HCT116 (cell line): ENCODE measurements at regions not wholly inside any gene's neighbourhood (a gene's known extent, or its start where the extent isn't known, plus 50 kb on each side); places are given as distances from the start of the nearest gene placed in this dataset.

ENCODE experiments used
- ATAC-seq: fragments of 200-7000 bp; cut with Tn5 transposase; 2 replicates; pipeline ENCODE4 v1.9.1; 2020; ENCODE audit warnings: mild to moderate bottlenecking, moderate library complexity
- BruUV-seq: library from RNA; stranded (reverse); fragments of 400-500 nt; replicated peaks from 2 replicates; lab custom pipeline; 2021; lab: Mats Ljungman, UMichigan
- CTCF ChIA-PET: fragments of 300-600 bp; sonication (Branson Sonifier 250); formaldehyde crosslinking; loops from one replicate; lab custom pipeline; 2021; ENCODE audit warnings: antibody characterized with exemption; lab: Charles Lee
- POLR2A ChIA-PET: fragments of 300-600, 350-600 bp; sonication (Branson Sonifier 250); formaldehyde crosslinking; loops from one replicate; lab custom pipeline; 2021; ENCODE audit warnings: antibody characterized with exemption; lab: Charles Lee
- RAD21 ChIA-PET, 2 experiments: fragments of 300-600 bp; sonication (Branson Sonifier 250); formaldehyde crosslinking; loops; one replicate each; lab custom pipeline; 2023; ENCODE audit warnings: low total read pairs in 2 of 2; ENCODE audit not compliant: uncharacterized antibody in 2 of 2, unreplicated experiment in 2 of 2, low non-redundant PET in 1 of 2; lab: Charles Lee
- DNase-seq: peaks from one replicate; pipeline ENCODE4 v3.0.0-alpha.2; 2010; ENCODE audit warnings: low read depth, low spot score
- H2AFZ ChIP-seq: fragments of 200-600 bp; shearing (Covaris generic), sonication (generic); 2 replicates; pipeline ENCODE4 v1.6.1; 2017; ENCODE audit warnings: low read depth, mixed run types, mixed read lengths, antibody characterized with exemption, low read length; ENCODE audit not compliant: poor library complexity, severe bottlenecking
- H3K27ac ChIP-seq: 2 replicates; pipeline ENCODE4 v1.5.1; 2012; ENCODE audit warnings: low read depth, low read length
- H3K27me3 ChIP-seq: fragments of 200-600 bp; sonication (generic); 2 replicates; pipeline ENCODE4 v1.6.1; 2016; ENCODE audit warnings: mixed run types, low read length, mixed read lengths; ENCODE audit not compliant: insufficient read depth
- H3K36me3 ChIP-seq, 2 experiments: fragments of 200-500 bp in 1 of 2; fragments of 200-600 bp in 1 of 2; sonication (Bioruptor generic) in 1 of 2; sonication (generic) in 1 of 2; 2 replicates each; pipeline versions ENCODE4 v1.5.1 to v1.6.1; 2014 to 2016; ENCODE audit warnings: low read length in 2 of 2, inconsistent platforms in 1 of 2, mixed read lengths in 1 of 2, mixed run types in 1 of 2; ENCODE audit not compliant: insufficient read depth in 2 of 2, control insufficient read depth in 1 of 2
- H3K4me1 ChIP-seq, 2 experiments: fragments of 200-600 bp in 1 of 2; sonication (generic) in 1 of 2; 2 replicates each; pipeline versions ENCODE4 v1.5.1 to v1.6.1; 2012 to 2017; ENCODE audit warnings: low read length in 2 of 2, inconsistent platforms in 1 of 2, mild to moderate bottlenecking in 1 of 2, mixed read lengths in 1 of 2, mixed run types in 1 of 2, moderate library complexity in 1 of 2; ENCODE audit not compliant: insufficient read depth in 2 of 2, control insufficient read depth in 1 of 2
- H3K4me2 ChIP-seq: fragments of 200-600 bp; sonication (generic); 2 replicates; pipeline ENCODE4 v1.6.1; 2017; ENCODE audit warnings: mixed run types, low read length, mixed read lengths
- H3K4me3 ChIP-seq, 2 experiments: fragments of 200-600 bp in 1 of 2; sonication (generic) in 1 of 2; replicated peaks in 1 of 2; 2 replicates each; pipeline ENCODE4 v1.5.1; 2011 to 2016; ENCODE audit warnings: low read length in 2 of 2, control low read depth in 1 of 2, low read depth in 1 of 2, mild to moderate bottlenecking in 1 of 2, mixed read lengths in 1 of 2, mixed run types in 1 of 2
- H3K79me2 ChIP-seq: fragments of 200-600 bp; sonication (generic); 2 replicates; pipeline ENCODE4 v1.6.1; 2017; ENCODE audit warnings: mild to moderate bottlenecking, mixed run types, low read length, moderate library complexity, mixed read lengths; ENCODE audit not compliant: insufficient read depth
- H3K9ac ChIP-seq: fragments of 200-600 bp; sonication (generic); 2 replicates; pipeline ENCODE4 v1.6.1; 2016; ENCODE audit warnings: low read length, mixed read lengths
- H3K9me2 ChIP-seq: fragments of 200-600 bp; sonication (generic), shearing (Covaris generic); 2 replicates; pipeline ENCODE4 v1.6.1; 2017; ENCODE audit warnings: mixed run types, mild to moderate bottlenecking, moderate library complexity; ENCODE audit not compliant: insufficient read depth
- H3K9me3 ChIP-seq, 2 experiments: fragments of 200-500 bp in 1 of 2; fragments of 200-600 bp in 1 of 2; sonication (Bioruptor generic) in 1 of 2; sonication (generic) in 1 of 2; 2 replicates each; pipeline ENCODE4 v1.6.1; 2014 to 2017; ENCODE audit warnings: low read length in 2 of 2, mixed read lengths in 2 of 2, inconsistent platforms in 1 of 2, low read depth in 1 of 2, mild to moderate bottlenecking in 1 of 2, mixed run types in 1 of 2, moderate library complexity in 1 of 2; ENCODE audit not compliant: control insufficient read depth in 1 of 2, insufficient read depth in 1 of 2
- H4K20me1 ChIP-seq: fragments of 200-600 bp; sonication (generic), shearing (Covaris generic); 2 replicates; pipeline ENCODE4 v1.6.1; 2017; ENCODE audit warnings: mixed run types, mild to moderate bottlenecking, moderate library complexity; ENCODE audit not compliant: insufficient read depth
- CEBPB ChIP-seq: IDR thresholded peaks from 2 replicates; pipeline ENCODE4 v1.6.1; 2012; ENCODE audit warnings: low read depth
- EGR1 ChIP-seq: IDR thresholded peaks from 2 replicates; pipeline ENCODE4 v1.6.1; 2012; ENCODE audit warnings: low read depth
- ELF1 ChIP-seq: IDR thresholded peaks from 2 replicates; pipeline ENCODE4 v1.6.1; 2012; ENCODE audit warnings: low read depth, borderline replicate concordance
- FOSL1 ChIP-seq: IDR thresholded peaks from 2 replicates; pipeline ENCODE4 v1.6.1; 2012; ENCODE audit warnings: low read depth
- JUND ChIP-seq: IDR thresholded peaks from 2 replicates; pipeline ENCODE4 v1.6.1; 2012
- POLR2AphosphoS5 ChIP-seq: IDR thresholded peaks from 2 replicates; pipeline ENCODE4 v1.6.1; 2011; ENCODE audit warnings: mild to moderate bottlenecking, low read depth, low read length, moderate library complexity
- RAD21 ChIP-seq: IDR thresholded peaks from 2 replicates; pipeline ENCODE4 v1.6.1; 2012; ENCODE audit warnings: low read depth, mild to moderate bottlenecking
- SIN3A ChIP-seq: IDR thresholded peaks from 2 replicates; pipeline ENCODE4 v1.6.1; 2012; ENCODE audit warnings: low read depth
- SP1 ChIP-seq: IDR thresholded peaks from 2 replicates; pipeline ENCODE4 v1.6.1; 2012; ENCODE audit warnings: low read depth
- SRF ChIP-seq: IDR thresholded peaks from 2 replicates; pipeline ENCODE4 v1.6.1; 2012; ENCODE audit warnings: low read depth
- TCF7L2 ChIP-seq: IDR thresholded peaks from 2 replicates; pipeline ENCODE4 v1.7.0; 2011; ENCODE audit warnings: borderline replicate concordance, inconsistent platforms; ENCODE audit not compliant: insufficient read depth, insufficient read length; ENCODE audit errors: extremely low read depth
- ZFX ChIP-seq: fragments of 450-650 bp; IDR thresholded peaks from 2 replicates; pipeline ENCODE4 v1.6.1; 2017
- intact Hi-C: fragments of 100-400 bp; cut with micrococcal nuclease; formaldehyde crosslinking; loops from 2 replicates; pipeline ENCODE4 v1.10.0; 2022
- TF ChIP-seq, protein P1 (sequence below): IDR thresholded peaks from 2 replicates; pipeline ENCODE4 v1.6.1; 2012
- TF ChIP-seq, protein P2 (sequence below): IDR thresholded peaks from 2 replicates; pipeline ENCODE4 v1.6.1; 2012; ENCODE audit warnings: low read depth
- TF ChIP-seq, protein P3 (sequence below), 3 experiments: fragments of 200-600 bp in 1 of 3; sonication (generic) in 1 of 3; IDR thresholded peaks in 2 of 3; conservative IDR thresholded peaks in 1 of 3; 2 replicates each; pipeline ENCODE4 v1.5.1; 2012 to 2017; ENCODE audit warnings: low read depth in 2 of 3, low read length in 2 of 3, antibody characterized with exemption in 1 of 3, borderline replicate concordance in 1 of 3, control low read depth in 1 of 3, mild to moderate bottlenecking in 1 of 3, mixed read lengths in 1 of 3, mixed run types in 1 of 3, moderate library complexity in 1 of 3; ENCODE audit not compliant: insufficient read depth in 1 of 3
- TF ChIP-seq, protein P4 (sequence below): IDR thresholded peaks from 2 replicates; pipeline ENCODE4 v1.6.1; 2011; ENCODE audit warnings: mild to moderate bottlenecking, low read length, moderate library complexity; ENCODE audit not compliant: insufficient replicate concordance; ENCODE audit errors: extremely low read depth

DNA sequence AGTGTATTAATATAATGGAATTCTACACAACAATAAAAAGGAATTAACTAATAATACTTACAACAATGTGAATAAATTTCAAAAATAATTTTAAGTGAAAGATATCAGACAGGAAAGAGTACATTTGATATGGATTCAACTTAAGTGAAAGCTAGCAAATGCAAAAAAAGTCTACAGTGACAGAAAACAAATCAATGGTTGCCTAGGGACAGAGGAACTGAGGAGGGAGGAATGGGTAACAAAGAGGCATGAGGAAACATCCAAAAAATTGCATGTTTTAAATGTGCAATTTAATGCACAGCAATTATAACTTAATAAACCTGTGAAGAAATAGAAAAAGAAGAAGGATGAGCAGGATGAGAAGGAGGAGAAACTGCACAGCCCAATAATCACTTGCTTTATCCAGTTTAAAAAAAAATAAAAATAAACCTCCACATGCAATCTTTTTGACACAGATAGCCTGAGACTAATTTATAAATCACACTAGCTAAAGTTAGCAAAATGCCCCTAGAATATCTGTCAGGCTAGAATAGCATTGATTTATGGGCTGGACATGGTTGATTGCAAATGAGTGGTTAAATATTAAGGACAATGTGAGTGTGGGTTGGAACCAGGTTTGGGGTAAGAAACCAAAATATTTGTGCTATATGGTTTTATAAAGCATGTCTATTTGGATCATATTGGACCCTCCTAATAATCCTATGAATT, 1089.1 kb downstream of the TRHDE start:
- Histone ChIP-seq H3K4me3 (no peak overlapping the region), H3K4me2 (no peak overlapping the region), H3K79me2 (no peaks in the 10 kb centered on the region), H3K9me3 (no peaks in the 10 kb centered on the region), H2AFZ (no peak overlapping the region), H3K27ac (no peak overlapping the region), H3K36me3 (no peaks in the 10 kb centered on the region), H4K20me1 (no peaks in the 10 kb centered on the region), H3K27me3 (no peaks in the 10 kb centered on the region), H3K9ac (no peak overlapping the region), H3K4me1 (no peaks in the 10 kb centered on the region), H3K9me2 (no peaks in the 10 kb centered on the region)
- DNase-seq (no peak), ATAC-seq (no peak)
- BruUV-seq, result no TSS peak
- ChIA-PET RAD21 (no interaction called here), POLR2A (no interaction called here), CTCF (no interaction called here)
- no peak for TF ChIP-seq RAD21
- no peak for TF ChIP-seq CEBPB
- no peak for TF ChIP-seq ELF1
- TF ChIP-seq EGR1, result no peak
- no peak for TF ChIP-seq JUND
- TF ChIP-seq, protein P1, sequence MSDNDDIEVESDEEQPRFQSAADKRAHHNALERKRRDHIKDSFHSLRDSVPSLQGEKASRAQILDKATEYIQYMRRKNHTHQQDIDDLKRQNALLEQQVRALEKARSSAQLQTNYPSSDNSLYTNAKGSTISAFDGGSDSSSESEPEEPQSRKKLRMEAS, result no peak
- TF ChIP-seq TCF7L2, result no peak
- TF ChIP-seq, protein P2, sequence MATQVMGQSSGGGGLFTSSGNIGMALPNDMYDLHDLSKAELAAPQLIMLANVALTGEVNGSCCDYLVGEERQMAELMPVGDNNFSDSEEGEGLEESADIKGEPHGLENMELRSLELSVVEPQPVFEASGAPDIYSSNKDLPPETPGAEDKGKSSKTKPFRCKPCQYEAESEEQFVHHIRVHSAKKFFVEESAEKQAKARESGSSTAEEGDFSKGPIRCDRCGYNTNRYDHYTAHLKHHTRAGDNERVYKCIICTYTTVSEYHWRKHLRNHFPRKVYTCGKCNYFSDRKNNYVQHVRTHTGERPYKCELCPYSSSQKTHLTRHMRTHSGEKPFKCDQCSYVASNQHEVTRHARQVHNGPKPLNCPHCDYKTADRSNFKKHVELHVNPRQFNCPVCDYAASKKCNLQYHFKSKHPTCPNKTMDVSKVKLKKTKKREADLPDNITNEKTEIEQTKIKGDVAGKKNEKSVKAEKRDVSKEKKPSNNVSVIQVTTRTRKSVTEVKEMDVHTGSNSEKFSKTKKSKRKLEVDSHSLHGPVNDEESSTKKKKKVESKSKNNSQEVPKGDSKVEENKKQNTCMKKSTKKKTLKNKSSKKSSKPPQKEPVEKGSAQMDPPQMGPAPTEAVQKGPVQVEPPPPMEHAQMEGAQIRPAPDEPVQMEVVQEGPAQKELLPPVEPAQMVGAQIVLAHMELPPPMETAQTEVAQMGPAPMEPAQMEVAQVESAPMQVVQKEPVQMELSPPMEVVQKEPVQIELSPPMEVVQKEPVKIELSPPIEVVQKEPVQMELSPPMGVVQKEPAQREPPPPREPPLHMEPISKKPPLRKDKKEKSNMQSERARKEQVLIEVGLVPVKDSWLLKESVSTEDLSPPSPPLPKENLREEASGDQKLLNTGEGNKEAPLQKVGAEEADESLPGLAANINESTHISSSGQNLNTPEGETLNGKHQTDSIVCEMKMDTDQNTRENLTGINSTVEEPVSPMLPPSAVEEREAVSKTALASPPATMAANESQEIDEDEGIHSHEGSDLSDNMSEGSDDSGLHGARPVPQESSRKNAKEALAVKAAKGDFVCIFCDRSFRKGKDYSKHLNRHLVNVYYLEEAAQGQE, result no peak
- no peak for TF ChIP-seq SP1
- no peak for TF ChIP-seq FOSL1
- no peak for TF ChIP-seq ZFX
- TF ChIP-seq SIN3A, result no peak
- TF ChIP-seq, protein P3, sequence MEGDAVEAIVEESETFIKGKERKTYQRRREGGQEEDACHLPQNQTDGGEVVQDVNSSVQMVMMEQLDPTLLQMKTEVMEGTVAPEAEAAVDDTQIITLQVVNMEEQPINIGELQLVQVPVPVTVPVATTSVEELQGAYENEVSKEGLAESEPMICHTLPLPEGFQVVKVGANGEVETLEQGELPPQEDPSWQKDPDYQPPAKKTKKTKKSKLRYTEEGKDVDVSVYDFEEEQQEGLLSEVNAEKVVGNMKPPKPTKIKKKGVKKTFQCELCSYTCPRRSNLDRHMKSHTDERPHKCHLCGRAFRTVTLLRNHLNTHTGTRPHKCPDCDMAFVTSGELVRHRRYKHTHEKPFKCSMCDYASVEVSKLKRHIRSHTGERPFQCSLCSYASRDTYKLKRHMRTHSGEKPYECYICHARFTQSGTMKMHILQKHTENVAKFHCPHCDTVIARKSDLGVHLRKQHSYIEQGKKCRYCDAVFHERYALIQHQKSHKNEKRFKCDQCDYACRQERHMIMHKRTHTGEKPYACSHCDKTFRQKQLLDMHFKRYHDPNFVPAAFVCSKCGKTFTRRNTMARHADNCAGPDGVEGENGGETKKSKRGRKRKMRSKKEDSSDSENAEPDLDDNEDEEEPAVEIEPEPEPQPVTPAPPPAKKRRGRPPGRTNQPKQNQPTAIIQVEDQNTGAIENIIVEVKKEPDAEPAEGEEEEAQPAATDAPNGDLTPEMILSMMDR (IDR thresholded peaks at IDR 0.05 in 2 of 3, conservative IDR thresholded peaks at IDR 0.05 in 1 of 3; ENCODE audit: borderline replicate concordance in 1 of 3, insufficient read depth in 1 of 3, low read depth in 2 of 3, low read length in 2 of 3), result no peak
- TF ChIP-seq POLR2AphosphoS5, result no peak
- no peak for TF ChIP-seq SRF
- TF ChIP-seq, protein P4, sequence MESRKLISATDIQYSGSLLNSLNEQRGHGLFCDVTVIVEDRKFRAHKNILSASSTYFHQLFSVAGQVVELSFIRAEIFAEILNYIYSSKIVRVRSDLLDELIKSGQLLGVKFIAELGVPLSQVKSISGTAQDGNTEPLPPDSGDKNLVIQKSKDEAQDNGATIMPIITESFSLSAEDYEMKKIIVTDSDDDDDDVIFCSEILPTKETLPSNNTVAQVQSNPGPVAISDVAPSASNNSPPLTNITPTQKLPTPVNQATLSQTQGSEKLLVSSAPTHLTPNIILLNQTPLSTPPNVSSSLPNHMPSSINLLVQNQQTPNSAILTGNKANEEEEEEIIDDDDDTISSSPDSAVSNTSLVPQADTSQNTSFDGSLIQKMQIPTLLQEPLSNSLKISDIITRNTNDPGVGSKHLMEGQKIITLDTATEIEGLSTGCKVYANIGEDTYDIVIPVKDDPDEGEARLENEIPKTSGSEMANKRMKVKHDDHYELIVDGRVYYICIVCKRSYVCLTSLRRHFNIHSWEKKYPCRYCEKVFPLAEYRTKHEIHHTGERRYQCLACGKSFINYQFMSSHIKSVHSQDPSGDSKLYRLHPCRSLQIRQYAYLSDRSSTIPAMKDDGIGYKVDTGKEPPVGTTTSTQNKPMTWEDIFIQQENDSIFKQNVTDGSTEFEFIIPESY, result no peak
- intact Hi-C loops, result no loop called here
